Ovary (tissue), 7 donors: ENCODE measurements at regions not wholly inside any gene's neighbourhood (a gene's known extent, or its start where the extent isn't known, plus 50 kb on each side); places are given as distances from the start of the nearest gene placed in this dataset.

Experiments
- DNase-seq, 5 donors: peaks; one replicate each; pipeline ENCODE4 v3.0.0-alpha.2; 2019 to 2020
- H3K27ac ChIP-seq, 2 donors: fragments of 200-600 bp; one replicate each; pipeline versions ENCODE4 v1.5.1 to v1.8.0; 2019 to 2022
- H3K27me3 ChIP-seq: fragments of 200-600 bp; one replicate; pipeline ENCODE4 v1.8.0; 2022
- H3K36me3 ChIP-seq: fragments of 200-600 bp; sonication (generic); one replicate; pipeline ENCODE4 v1.5.1; 2019
- H3K4me1 ChIP-seq: one replicate; pipeline ENCODE4 v1.8.1; 2013; ENCODE audit warnings: mild to moderate bottlenecking, moderate library complexity; ENCODE audit not compliant: insufficient read depth
- H3K4me3 ChIP-seq: fragments of 200-600 bp; sonication (generic); one replicate; pipeline ENCODE4 v1.5.1; 2017
- H3K9me3 ChIP-seq, 2 donors: fragments of 200-600 bp in 1 of 2; sonication (generic) in 1 of 2; one replicate each; pipeline versions ENCODE4 v1.5.1 to v1.8.1; 2013 to 2019; ENCODE audit warnings: mild to moderate bottlenecking in 1 of 2, moderate library complexity in 1 of 2
- CTCF ChIP-seq, 3 donors: fragments of 450-650 bp in 2 of 3; fragments of 200-600 bp in 1 of 3; IDR thresholded peaks; one replicate each; pipeline versions ENCODE4 v1.5.1 to v1.8.0; 2016 to 2022; ENCODE audit warnings: antibody characterized with exemption in 3 of 3, mild to moderate bottlenecking in 1 of 3
- EP300 ChIP-seq: sonication (generic); formaldehyde crosslinking; IDR thresholded peaks from one replicate; pipeline ENCODE4 v1.6.1; 2017; ENCODE audit warnings: antibody characterized with exemption
- POLR2A ChIP-seq: fragments of 450-650 bp; IDR thresholded peaks from one replicate; pipeline ENCODE4 v1.6.1; 2017; ENCODE audit warnings: antibody characterized with exemption, mild to moderate bottlenecking, moderate library complexity
- WGBS, 3 donors: extraction: QIAGEN DNeasy Blood & Tissue Kit in 1 of 3; methylation state at CpG; one replicate each; pipeline versions ENCODE4 v1.1.5 to v1.1.7; 2013 to 2017; 5-methylcytosine and 5-hydroxymethylcytosine counted together
- intact Hi-C, 4 donors: fragments of 100-400 bp; cut with DNase I; formaldehyde crosslinking; loops; one replicate each; pipeline versions ENCODE4 v1.11.0 to v1.15.1; 2022 to 2023
- donor health status: DM: no; HTN: no; CAD: no; lungs with moderate emphysema.
- donor health status: DM: no; HTN: no; CAD: no.
- donor health status: Bipolar disorder and iron deficiency.
- donor health status: DM: no; HTN: no; CAD: no.
- donor health status: DM: yes; HTN: yes; CAD: no.

- DNase-seq: no peak
- intact Hi-C loops: no loop called here
- no peak for TF ChIP-seq EP300
- TF ChIP-seq POLR2A: no peak
- no peak for TF ChIP-seq CTCF (IDR thresholded peaks at IDR 0.05)
- H3K27ac ChIP-seq: no peak overlapping the region
- WGBS, 3 donors: 80 to 97% (median 97%) methylated on average over 3 of the region's 3 CpGs
- no peaks in the 10 kb centered on the region for H3K36me3 ChIP-seq
- H3K4me1 ChIP-seq: no peaks in the 10 kb centered on the region
- no peaks in the 10 kb centered on the region for H3K9me3 ChIP-seq
- H3K4me3 ChIP-seq: no peak overlapping the region
- H3K27me3 ChIP-seq: no peaks in the 10 kb centered on the region
Measured at GRCh38 chr6:21816231-21816630, 222.7 kb downstream of the SOX4 start.

- no peaks in the 10 kb centered on the region for H3K4me1 ChIP-seq
- H3K4me3 ChIP-seq: no peak overlapping the region
- no peaks in the 10 kb centered on the region for H3K27me3 ChIP-seq
- no peak for DNase-seq
- no peaks in the 10 kb centered on the region for H3K36me3 ChIP-seq
- H3K9me3 ChIP-seq: no peaks in the 10 kb centered on the region
- 97 to 98% (median 98%) methylated on average over 6 of the region's 6 CpGs for WGBS, 3 donors
- H3K27ac ChIP-seq: no peak overlapping the region
- intact Hi-C loops: no loop called here
- no peak for TF ChIP-seq POLR2A
- no peak for TF ChIP-seq CTCF (IDR thresholded peaks at IDR 0.05)
- TF ChIP-seq EP300: no peak
Measured at GRCh38 chr6:21820442-21820841, 226.9 kb downstream of the SOX4 start.

GRCh38 chr6:21823371-21823770, 229.8 kb downstream of the SOX4 start:
- WGBS, 3 donors: 45 to 62% (median 61%) methylated on average over 1 of the region's 1 CpG

GRCh38 chr6:21824431-21825177, 231.1 kb downstream of the SOX4 start:
- no peak for TF ChIP-seq EP300
- TF ChIP-seq CTCF (IDR thresholded peaks at IDR 0.05): no peak
- no peak for TF ChIP-seq POLR2A
- Histone ChIP-seq H3K27me3 (no peaks in the 10 kb centered on the region), H3K9me3 (no peaks in the 10 kb centered on the region), H3K36me3 (no peaks in the 10 kb centered on the region), H3K27ac (no peak overlapping the region), H3K4me1 (peaks cover 5% of the 10 kb centered on the region), H3K4me3 (no peak overlapping the region)
- WGBS, 3 donors: 59 to 77% (median 74%) methylated on average over 8 of the region's 8 CpGs
- intact Hi-C loops: no loop called here
- no peak for DNase-seq

More at GRCh38 chr6:21823371-21823770, 229.8 kb downstream of the SOX4 start:
- no peaks in the 10 kb centered on the region for H3K9me3 ChIP-seq
- intact Hi-C loops: no loop called here
- H3K27ac ChIP-seq: no peak overlapping the region
- TF ChIP-seq EP300: no peak
- no peaks in the 10 kb centered on the region for H3K27me3 ChIP-seq
- H3K36me3 ChIP-seq: no peaks in the 10 kb centered on the region
- H3K4me1 ChIP-seq: peaks cover 2% of the 10 kb centered on the region
- no peak for DNase-seq
- H3K4me3 ChIP-seq: no peak overlapping the region

GRCh38 chr6:21826023-21826422, 232.5 kb downstream of the SOX4 start:
- Histone ChIP-seq H3K27me3 (no peaks in the 10 kb centered on the region), H3K4me3 (no peak overlapping the region), H3K9me3 (no peaks in the 10 kb centered on the region), H3K4me1 (peaks cover 10% of the 10 kb centered on the region), H3K36me3 (no peaks in the 10 kb centered on the region), H3K27ac (no peak overlapping the region)
- intact Hi-C loops: no loop called here
- TF ChIP-seq POLR2A (no peak), EP300 (no peak), CTCF (IDR thresholded peaks at IDR 0.05) (no peak)
- 91 to 95% (median 95%) methylated on average over 7 of the region's 7 CpGs for WGBS, 3 donors
- no peak for DNase-seq
